B cell (primary cell): ENCODE measurements at regions not wholly inside any gene's neighbourhood (a gene's known extent, or its start where the extent isn't known, plus 50 kb on each side); places are given as distances from the start of the nearest gene placed in this dataset.

Source experiments
- ATAC-seq: fragments of 200-7000 bp; cut with Tn5 transposase; one replicate; pipeline ENCODE4 v1.10.0; 2021; ENCODE audit warnings: low read depth, mild to moderate bottlenecking, moderate number of reproducible peaks, moderate library complexity
- CTCF ChIA-PET: fragments of 350-600 bp; sonication (Branson Sonifier 250); formaldehyde crosslinking; loops from one replicate; lab custom pipeline; 2021; ENCODE audit warnings: antibody characterized with exemption, inconsistent platforms; lab: Charles Lee
- POLR2A ChIA-PET: fragments of 350-600 bp; sonication (Branson Sonifier 250); formaldehyde crosslinking; loops from one replicate; lab custom pipeline; 2021; ENCODE audit warnings: antibody characterized with exemption; lab: Charles Lee
- DNase-seq: peaks from one replicate; pipeline ENCODE4 v3.0.0; 2013
- H2AFZ ChIP-seq: 2 replicates; pipeline ENCODE4 v1.6.1; 2012; ENCODE audit warnings: mild to moderate bottlenecking, low read depth, low read length; ENCODE audit not compliant: insufficient read depth, poor library complexity, severe bottlenecking
- H3K27ac ChIP-seq, 2 donors: 1 replicate in 1 of 2; 2 replicates in 1 of 2; pipeline ENCODE4 v1.5.1; 2012 to 2013; ENCODE audit warnings: low read length in 2 of 2, mild to moderate bottlenecking in 2 of 2, moderate library complexity in 1 of 2
- H3K27me3 ChIP-seq, 4 experiments: fragments of 200-600 bp in 1 of 4; sonication (generic) in 1 of 4; replicated peaks in 1 of 4; 1 replicate in 2 of 4; 2 replicates in 2 of 4; pipeline versions ENCODE4 v1.6.1 to v1.7.0; 2013 to 2016; ENCODE audit warnings: low read length in 3 of 4, mild to moderate bottlenecking in 2 of 4, mixed read lengths in 1 of 4, moderate library complexity in 1 of 4; ENCODE audit not compliant: insufficient read depth in 4 of 4, control insufficient read depth in 3 of 4; ENCODE audit errors: control extremely low read depth in 1 of 4
- H3K36me3 ChIP-seq, 2 experiments: replicated peaks in 1 of 2; 1 replicate in 1 of 2; 2 replicates in 1 of 2; pipeline versions ENCODE4 v1.6.1 to v1.7.1; 2013; ENCODE audit warnings: low read length in 1 of 2; ENCODE audit not compliant: insufficient read depth in 2 of 2, control insufficient read depth in 1 of 2; ENCODE audit errors: control extremely low read depth in 1 of 2, extremely low read depth in 1 of 2
- H3K4me1 ChIP-seq, 2 donors: fragments of 200-600 bp in 1 of 2; sonication (generic) in 1 of 2; 1 replicate in 1 of 2; 2 replicates in 1 of 2; pipeline versions ENCODE4 v1.5.1 to v1.6.1; 2013 to 2017; ENCODE audit warnings: low read length in 2 of 2; ENCODE audit not compliant: control insufficient read depth in 2 of 2, insufficient read depth in 2 of 2
- H3K4me2 ChIP-seq: replicated peaks from 2 replicates; pipeline ENCODE3; 2012; ENCODE audit warnings: mild to moderate bottlenecking, low read depth, low read length; ENCODE audit not compliant: poor library complexity, severe bottlenecking
- H3K4me3 ChIP-seq, 5 experiments: fragments of 200-600 bp in 1 of 5; sonication (generic) in 1 of 5; 1 replicate in 3 of 5; 2 replicates in 2 of 5; pipeline versions ENCODE4 v1.5.1 to v1.7.0; 2011 to 2016; ENCODE audit warnings: low read length in 4 of 5, mild to moderate bottlenecking in 4 of 5, low read depth in 2 of 5, control low read depth in 1 of 5, moderate library complexity in 1 of 5; ENCODE audit not compliant: insufficient read depth in 1 of 5; ENCODE audit errors: control extremely low read depth in 1 of 5, extremely low read depth in 1 of 5
- H3K79me2 ChIP-seq: fragments of 200-600 bp; sonication (generic); one replicate; pipeline ENCODE4 v1.6.0; 2016; ENCODE audit warnings: low read length; ENCODE audit not compliant: control insufficient read depth, insufficient read depth
- H3K9ac ChIP-seq: fragments of 200-600 bp; sonication (generic); 2 replicates; pipeline ENCODE4 v1.6.1; 2017; ENCODE audit warnings: mild to moderate bottlenecking, low read length, moderate library complexity
- H3K9me3 ChIP-seq, 3 donors: one replicate each; pipeline versions ENCODE4 v1.6.1 to v1.7.1; 2013; ENCODE audit warnings: low read length in 2 of 3; ENCODE audit not compliant: control insufficient read depth in 2 of 3, insufficient read depth in 1 of 3; ENCODE audit errors: control extremely low read depth in 1 of 3
- H4K20me1 ChIP-seq: 2 replicates; pipeline ENCODE4 v1.6.0; 2012; ENCODE audit warnings: mild to moderate bottlenecking, low read length; ENCODE audit not compliant: insufficient read depth, control insufficient read depth, poor library complexity, severe bottlenecking
- H3K27ac Mint-ChIP-seq: one replicate; pipeline ENCODE4 v1.8.0; 2021; ENCODE audit warnings: mixed read lengths
- H3K27me3 Mint-ChIP-seq: one replicate; pipeline ENCODE4 v1.8.0; 2021; ENCODE audit warnings: mixed read lengths
- H3K4me1 Mint-ChIP-seq: one replicate; pipeline ENCODE4 v1.8.0; 2021; ENCODE audit warnings: mixed read lengths
- H3K4me3 Mint-ChIP-seq: one replicate; pipeline ENCODE4 v1.8.0; 2021; ENCODE audit warnings: mixed read lengths
- H3K9me3 Mint-ChIP-seq: one replicate; pipeline ENCODE4 v1.8.0; 2022; ENCODE audit warnings: mixed read lengths; ENCODE audit not compliant: insufficient read depth
- CTCF ChIP-seq: fragments of 200-600 bp; IDR thresholded peaks from one replicate; pipeline ENCODE4 v1.8.0; 2022; ENCODE audit warnings: antibody characterized with exemption, mild to moderate bottlenecking
- EZH2 ChIP-seq: IDR thresholded peaks from 2 replicates; pipeline ENCODE4 v1.6.1; 2012; ENCODE audit warnings: borderline replicate concordance, low read depth, mild to moderate bottlenecking, moderate library complexity, low read length; ENCODE audit not compliant: insufficient read depth, poor library complexity, severe bottlenecking
- WGBS: methylation state at CpG from one replicate; pipeline ENCODE4 v1.1.5; 2013; ENCODE audit warnings: missing lambda C conversion rate; ENCODE audit not compliant: insufficient coverage; 5-methylcytosine and 5-hydroxymethylcytosine counted together
- intact Hi-C: fragments of 100-400 bp; cut with micrococcal nuclease; formaldehyde crosslinking; loops from one replicate; pipeline ENCODE4 v1.10.0; 2022

GRCh38 chr14:25140411-25140810 is 90.5 kb upstream of the STXBP6 start:
- ATAC-seq (no peak), DNase-seq (no peak)
- Histone ChIP-seq H3K9ac (no peak overlapping the region), H3K79me2 (no peaks in the 10 kb centered on the region), H3K27ac (no peak overlapping the region), H3K4me1 (no peaks in the 10 kb centered on the region), H3K4me3 (no peak overlapping the region), H3K36me3 (no peaks in the 10 kb centered on the region), H3K27me3 (peaks cover 0 to 4% (median 1%) of the 10 kb centered on the region in 4 experiments), H4K20me1 (no peaks in the 10 kb centered on the region), H3K9me3 (no peaks in the 10 kb centered on the region), H3K4me2 (no peak overlapping the region), H2AFZ (no peak overlapping the region)
- no peaks in the 10 kb centered on the region for H3K4me1 Mint-ChIP-seq
- no peak overlapping the region for H3K4me3 Mint-ChIP-seq
- TF ChIP-seq CTCF: no peak
- TF ChIP-seq EZH2: no peak
- WGBS: no CpG with 5 or more reads among the region's 2 CpGs
- H3K9me3 Mint-ChIP-seq: peaks cover 2% of the 10 kb centered on the region
- peaks cover 25% of the 10 kb centered on the region for H3K27me3 Mint-ChIP-seq
- H3K27ac Mint-ChIP-seq: no peak overlapping the region
- intact Hi-C loops: no loop called here
- ChIA-PET POLR2A (no interaction called here), CTCF (interaction anchor here (1.2 kb wide), 1 partner anchor 11 kb away, joined by 4 read pairs; no protein-coding TSS in a partner anchor)

- H3K4me3 Mint-ChIP-seq: no peak overlapping the region
- no peak for ATAC-seq
Observed at GRCh38 chr14:25136811-25137210, 86.9 kb upstream of the STXBP6 start.

More at GRCh38 chr14:25136811-25137210, 86.9 kb upstream of the STXBP6 start:
- no peak for TF ChIP-seq EZH2
- TF ChIP-seq CTCF: no peak
- no peak overlapping the region for H3K9ac ChIP-seq
- H3K4me2 ChIP-seq: no peak overlapping the region
- POLR2A ChIA-PET: no interaction called here
- H3K79me2 ChIP-seq: no peaks in the 10 kb centered on the region
- no peak overlapping the region for H2AFZ ChIP-seq
- no peak for DNase-seq
- no peaks in the 10 kb centered on the region for H4K20me1 ChIP-seq
- no peaks in the 10 kb centered on the region for H3K36me3 ChIP-seq
- peaks cover 2% of the 10 kb centered on the region for H3K9me3 Mint-ChIP-seq
- H3K4me1 ChIP-seq: peaks cover 0 to 6% of the 10 kb centered on the region in 2 donors
- H3K27me3 Mint-ChIP-seq: peaks cover 52% of the 10 kb centered on the region
- intact Hi-C loops: no loop called here
- H3K27ac Mint-ChIP-seq: no peak overlapping the region
- no peaks in the 10 kb centered on the region for H3K9me3 ChIP-seq
- no peak overlapping the region for H3K27ac ChIP-seq
- peaks cover 3% of the 10 kb centered on the region for H3K4me1 Mint-ChIP-seq
- 80% methylated on average over 1 of the region's 5 CpGs for WGBS
- H3K27me3 ChIP-seq: peaks cover 0 to 11% (median 3%) of the 10 kb centered on the region in 4 experiments
- no peak overlapping the region for H3K4me3 ChIP-seq
- CTCF ChIA-PET: interaction anchor here (7.9 kb wide), 1 partner anchor 427 kb away, joined by 145 read pairs; no protein-coding TSS in a partner anchor
